OCI-LY7 (cell line): ENCODE measurements at regions not wholly inside any gene's neighbourhood (a gene's known extent, or its start where the extent isn't known, plus 50 kb on each side); places are given as distances from the start of the nearest gene placed in this dataset.
A peak's percentile ranks its signal among the peaks of the same experiment; 100 is the strongest.

ENCODE experiments used
- BruUV-seq: library from RNA; stranded (reverse); fragments of 400-500 nt; replicated peaks from 2 replicates; lab custom pipeline; 2021; lab: Mats Ljungman, UMichigan
- CTCF ChIA-PET: fragments of 300-600 bp; sonication (Branson Sonifier 250); formaldehyde crosslinking; loops from one replicate; lab custom pipeline; 2022; ENCODE audit warnings: antibody characterized with exemption; ENCODE audit not compliant: unreplicated experiment; lab: Charles Lee
- POLR2A ChIA-PET: fragments of 300-600 bp; sonication (Branson Sonifier 250); formaldehyde crosslinking; loops from one replicate; lab custom pipeline; 2022; ENCODE audit warnings: antibody characterized with exemption; lab: Charles Lee
- DNase-seq: peaks from one replicate; pipeline ENCODE4 v3.0.0-alpha.2; 2015; ENCODE audit warnings: low spot score
- H2AFZ ChIP-seq: fragments of 200-600 bp; sonication (generic), shearing (Covaris generic); 2 replicates; pipeline ENCODE4 v1.6.1; 2014; ENCODE audit warnings: mild to moderate bottlenecking, antibody characterized with exemption, low read length, moderate library complexity
- H3K27ac ChIP-seq: fragments of 200-600 bp; sonication (generic); 2 replicates; pipeline ENCODE4 v1.5.1; 2014; ENCODE audit warnings: mixed run types, low read depth, mild to moderate bottlenecking, moderate library complexity, low read length, inconsistent platforms; ENCODE audit not compliant: poor library complexity, severe bottlenecking
- H3K36me3 ChIP-seq: fragments of 200-600 bp; sonication (generic); 2 replicates; pipeline ENCODE4 v1.6.1; 2014; ENCODE audit warnings: mild to moderate bottlenecking, antibody characterized with exemption, low read length, moderate library complexity, mixed read lengths; ENCODE audit not compliant: insufficient read depth
- H3K4me1 ChIP-seq: fragments of 200-600 bp; sonication (generic); 2 replicates; pipeline ENCODE4 v1.5.1; 2014; ENCODE audit warnings: mild to moderate bottlenecking, low read length; ENCODE audit not compliant: insufficient read depth, poor library complexity, severe bottlenecking
- H3K4me2 ChIP-seq: fragments of 200-600 bp; sonication (generic); 2 replicates; pipeline ENCODE4 v1.6.1; 2014; ENCODE audit warnings: mild to moderate bottlenecking, low read length
- H3K4me3 ChIP-seq: fragments of 200-600 bp; sonication (generic); 2 replicates; pipeline ENCODE4 v1.5.1; 2014; ENCODE audit warnings: mild to moderate bottlenecking, low read depth, low read length; ENCODE audit not compliant: poor library complexity, severe bottlenecking
- H3K79me2 ChIP-seq: fragments of 200-600 bp; sonication (generic); 2 replicates; pipeline ENCODE4 v1.6.1; 2016; ENCODE audit warnings: low read depth, mild to moderate bottlenecking, low read length, moderate library complexity, mixed read lengths; ENCODE audit not compliant: insufficient read depth
- H3K9me2 ChIP-seq: fragments of 200-600 bp; sonication (generic); 2 replicates; pipeline ENCODE4 v1.6.1; 2016; ENCODE audit warnings: mild to moderate bottlenecking, low read length, mixed read lengths; ENCODE audit not compliant: insufficient read depth
- H3K9me3 ChIP-seq: fragments of 200-600 bp; sonication (generic); 2 replicates; pipeline ENCODE4 v1.6.1; 2014; ENCODE audit warnings: mild to moderate bottlenecking, mixed run types, low read length, mixed read lengths
- H4K20me1 ChIP-seq: fragments of 200-600 bp; sonication (generic); 2 replicates; pipeline ENCODE4 v1.6.1; 2014; ENCODE audit warnings: mild to moderate bottlenecking, antibody characterized with exemption, low read length, moderate library complexity, mixed read lengths; ENCODE audit not compliant: insufficient read depth
- CTCF ChIP-seq: fragments of 200-600 bp; sonication (generic); conservative IDR thresholded peaks from 2 replicates; pipeline ENCODE4 v1.5.1; 2014; ENCODE audit warnings: mild to moderate bottlenecking, antibody characterized with exemption, low read length, moderate library complexity, mixed read lengths
- EZH2phosphoT487 ChIP-seq: fragments of 200-600 bp; sonication (generic); IDR thresholded peaks from 2 replicates; pipeline ENCODE4 v1.6.1; 2018; ENCODE audit warnings: low read depth, borderline replicate concordance, mild to moderate bottlenecking, mixed run types, antibody characterized with exemption, low read length, moderate library complexity, mixed read lengths
- intact Hi-C: fragments of 100-400 bp; cut with micrococcal nuclease; formaldehyde crosslinking; loops from one replicate; pipeline ENCODE4 v1.10.0; 2022; ENCODE audit not compliant: unreplicated experiment

DNA sequence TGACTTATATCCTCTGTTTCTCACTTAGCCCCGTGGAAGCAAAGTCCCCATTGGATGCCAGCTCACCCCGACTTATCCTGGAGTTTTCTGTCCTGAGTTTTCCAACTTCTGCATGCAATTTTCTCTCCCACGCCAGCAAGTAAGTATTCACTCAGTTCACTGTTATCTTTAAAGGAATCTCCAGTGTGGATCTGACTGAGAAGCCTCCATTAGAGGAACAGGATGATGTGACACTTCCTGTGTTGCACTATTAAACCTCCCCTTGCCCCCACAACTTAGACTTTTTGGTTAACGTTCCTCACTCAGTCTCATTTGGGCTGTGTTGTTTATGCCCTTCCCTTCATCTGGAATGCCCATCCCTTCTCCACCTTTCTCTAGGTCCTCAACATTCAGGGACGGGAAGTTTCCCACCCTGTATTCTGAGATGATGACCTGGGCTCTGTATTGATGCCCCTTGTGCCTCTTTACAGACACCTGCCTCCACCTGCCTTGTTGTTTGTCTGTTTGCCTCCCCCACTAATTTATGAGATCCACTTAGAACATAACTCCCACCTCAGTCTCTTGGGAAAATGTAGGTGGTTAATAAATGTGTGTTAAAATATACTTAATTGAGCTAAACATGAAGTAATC lies 536.1 kb upstream of the RAB6C start:
- intact Hi-C loops: no loop called here
- H3K4me2 ChIP-seq: peak overlapping the region; percentile 65
- peak overlapping the region; percentile 97 for H2AFZ ChIP-seq
- no peaks in the 10 kb centered on the region for H3K79me2 ChIP-seq
- H3K9me3 ChIP-seq: peaks cover 6% of the 10 kb centered on the region
- DNase-seq: peak; percentile 60
- H3K4me3 ChIP-seq: peak overlapping the region; percentile 75
- no peaks in the 10 kb centered on the region for H3K9me2 ChIP-seq
- no peaks in the 10 kb centered on the region for H4K20me1 ChIP-seq
- no peaks in the 10 kb centered on the region for H3K4me1 ChIP-seq
- POLR2A ChIA-PET: interaction anchor here (0.6 to 1.4 kb wide), 3 partner anchors 25 to 484 kb away, joined by 3 read pairs; no protein-coding TSS in a partner anchor
- BruUV-seq: no TSS peak
- no peaks in the 10 kb centered on the region for H3K36me3 ChIP-seq
- TF ChIP-seq CTCF (no peak), EZH2phosphoT487 (no peak)
- H3K27ac ChIP-seq: no peak overlapping the region
- CTCF ChIA-PET: no interaction called here

DNA sequence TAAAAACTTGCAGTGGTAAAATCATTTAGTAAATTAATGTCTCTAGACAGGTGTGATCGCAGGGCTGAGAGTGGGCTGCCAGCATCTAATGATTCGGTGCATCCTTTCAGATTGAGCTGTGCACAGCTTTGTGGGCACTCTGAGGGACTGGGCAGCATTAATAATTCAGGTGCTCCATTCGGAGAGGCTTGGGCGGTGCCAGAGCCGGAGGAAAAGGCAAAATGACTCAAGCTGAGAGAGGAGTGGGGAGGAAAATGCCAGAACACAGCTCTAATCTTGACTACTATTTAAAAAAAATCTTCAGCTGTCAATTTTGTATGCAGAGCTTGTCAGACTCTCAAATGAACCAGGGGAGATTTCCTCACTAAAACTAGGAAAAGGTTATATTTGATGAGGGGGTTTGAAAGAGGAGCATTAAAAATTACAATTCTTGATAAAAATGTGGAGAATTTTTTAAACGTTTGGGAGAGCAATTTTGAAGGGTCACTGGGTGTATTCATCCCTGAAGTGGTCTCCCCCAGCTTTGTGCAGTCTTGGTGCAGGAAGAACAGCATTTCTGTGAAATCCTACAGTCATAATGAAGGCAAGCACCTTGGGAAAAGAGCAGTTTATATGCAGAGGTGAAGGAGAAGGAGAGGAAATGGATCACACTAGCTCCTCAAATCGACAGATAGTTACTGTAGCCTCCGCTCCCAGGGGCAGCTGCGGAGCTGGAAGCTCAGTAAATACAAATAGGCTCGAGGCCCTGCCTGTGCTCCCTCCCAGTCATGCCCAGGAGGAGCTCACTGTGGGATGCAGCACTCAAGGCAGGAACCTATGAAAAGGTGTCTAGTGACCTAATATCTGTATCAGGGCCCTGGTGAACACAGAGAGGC lies 535.4 kb upstream of the RAB6C start:
- no peak overlapping the region for H3K27ac ChIP-seq
- H3K79me2 ChIP-seq: no peaks in the 10 kb centered on the region
- no TSS peak for BruUV-seq
- TF ChIP-seq EZH2phosphoT487: no peak
- TF ChIP-seq CTCF: no peak
- H2AFZ ChIP-seq: peak overlapping the region; percentile 97
- no peaks in the 10 kb centered on the region for H3K4me1 ChIP-seq
- intact Hi-C loops: no loop called here
- ChIA-PET POLR2A (interaction anchor here (0.6 to 1.4 kb wide), 3 partner anchors 24 to 483 kb away, joined by 3 read pairs; no protein-coding TSS in a partner anchor), CTCF (no interaction called here)
- no peaks in the 10 kb centered on the region for H3K36me3 ChIP-seq
- H3K9me2 ChIP-seq: no peaks in the 10 kb centered on the region
- H3K4me2 ChIP-seq: peak overlapping the region; percentile 65
- H4K20me1 ChIP-seq: no peaks in the 10 kb centered on the region
- no peak overlapping the region for H3K4me3 ChIP-seq
- H3K9me3 ChIP-seq: peaks cover 6% of the 10 kb centered on the region
- DNase-seq: no peak
